ENCODE measurements at regions not wholly inside any gene's neighbourhood (a gene's known extent, or its start where the extent isn't known, plus 50 kb on each side); places are given as distances from the start of the nearest gene placed in this dataset.

GRCh38 chr2:107591561-107592279 is 235.0 kb upstream of the RGPD4 start:
- no peak for TF ChIP-seq CTCF (IDR thresholded peaks at IDR 0.05 in 4 of 5, conservative IDR thresholded peaks at IDR 0.05 in 1 of 5)
- TF ChIP-seq POLR2A (IDR thresholded peaks at IDR 0.05) = no peak

Data from gastrocnemius medialis (tissue), 4 donors.